ENCODE measurements at regions not wholly inside any gene's neighbourhood (a gene's known extent, or its start where the extent isn't known, plus 50 kb on each side); places are given as distances from the start of the nearest gene placed in this dataset.
"Not testable (repeated sequence)": the region's sequence is repeated elsewhere in the genome, so short reads cannot be mapped to it uniquely, and the experiment has no call there.

DNA sequence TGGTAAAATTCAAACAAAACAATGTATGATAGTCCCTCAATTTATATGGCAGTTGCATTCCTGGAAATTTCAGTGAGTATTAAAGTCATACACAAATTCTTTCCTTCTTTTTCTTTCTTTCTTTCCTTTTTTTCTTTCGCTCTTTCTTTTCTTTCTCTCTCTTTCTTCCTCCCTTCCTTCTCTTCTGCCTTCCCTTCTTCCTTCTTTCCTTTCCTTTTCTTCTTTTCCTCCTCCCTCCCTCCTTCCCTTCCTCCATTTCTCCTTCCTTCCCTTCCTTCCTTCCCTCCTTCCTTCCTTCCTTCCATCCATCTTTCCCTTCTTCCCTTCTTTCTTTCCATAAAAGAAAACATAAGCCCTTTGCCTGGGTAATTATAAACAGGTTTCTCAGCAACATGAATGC, 58.1 kb upstream of the HSPB3 start:
- Mint-ChIP-seq H3K27ac (ENCODE audit: unreplicated experiment) (no peak overlapping the region), H3K27me3 (ENCODE audit: unreplicated experiment) (no peaks in the 10 kb centered on the region), H3K4me3 (ENCODE audit: unreplicated experiment) (no peak overlapping the region), H3K36me3 (ENCODE audit: unreplicated experiment) (no peaks in the 10 kb centered on the region), H3K4me1 (ENCODE audit: low read depth, unreplicated experiment) (no peaks in the 10 kb centered on the region), H3K9me3 (ENCODE audit: unreplicated experiment) (peaks cover 2% of the 10 kb centered on the region)
- TF ChIP-seq, protein P1, sequence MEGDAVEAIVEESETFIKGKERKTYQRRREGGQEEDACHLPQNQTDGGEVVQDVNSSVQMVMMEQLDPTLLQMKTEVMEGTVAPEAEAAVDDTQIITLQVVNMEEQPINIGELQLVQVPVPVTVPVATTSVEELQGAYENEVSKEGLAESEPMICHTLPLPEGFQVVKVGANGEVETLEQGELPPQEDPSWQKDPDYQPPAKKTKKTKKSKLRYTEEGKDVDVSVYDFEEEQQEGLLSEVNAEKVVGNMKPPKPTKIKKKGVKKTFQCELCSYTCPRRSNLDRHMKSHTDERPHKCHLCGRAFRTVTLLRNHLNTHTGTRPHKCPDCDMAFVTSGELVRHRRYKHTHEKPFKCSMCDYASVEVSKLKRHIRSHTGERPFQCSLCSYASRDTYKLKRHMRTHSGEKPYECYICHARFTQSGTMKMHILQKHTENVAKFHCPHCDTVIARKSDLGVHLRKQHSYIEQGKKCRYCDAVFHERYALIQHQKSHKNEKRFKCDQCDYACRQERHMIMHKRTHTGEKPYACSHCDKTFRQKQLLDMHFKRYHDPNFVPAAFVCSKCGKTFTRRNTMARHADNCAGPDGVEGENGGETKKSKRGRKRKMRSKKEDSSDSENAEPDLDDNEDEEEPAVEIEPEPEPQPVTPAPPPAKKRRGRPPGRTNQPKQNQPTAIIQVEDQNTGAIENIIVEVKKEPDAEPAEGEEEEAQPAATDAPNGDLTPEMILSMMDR (IDR thresholded peaks at IDR 0.05; ENCODE audit: partially characterized antibody, unreplicated experiment): no peak
- DNase-seq: no peak

- H3K36me3 Mint-ChIP-seq (ENCODE audit: unreplicated experiment); H3K9me3 Mint-ChIP-seq (ENCODE audit: unreplicated experiment); H3K4me3 Mint-ChIP-seq (ENCODE audit: unreplicated experiment); H3K27me3 Mint-ChIP-seq (ENCODE audit: unreplicated experiment); DNase-seq; H3K27ac Mint-ChIP-seq (ENCODE audit: unreplicated experiment): not testable (repeated sequence)
- peaks cover 13% of the 10 kb centered on the region for H3K4me1 Mint-ChIP-seq (ENCODE audit: low read depth, unreplicated experiment)
These were observed 62.5 kb upstream of the HSPB3 start for GRCh38 chr5:54393007-54393406.

DNA sequence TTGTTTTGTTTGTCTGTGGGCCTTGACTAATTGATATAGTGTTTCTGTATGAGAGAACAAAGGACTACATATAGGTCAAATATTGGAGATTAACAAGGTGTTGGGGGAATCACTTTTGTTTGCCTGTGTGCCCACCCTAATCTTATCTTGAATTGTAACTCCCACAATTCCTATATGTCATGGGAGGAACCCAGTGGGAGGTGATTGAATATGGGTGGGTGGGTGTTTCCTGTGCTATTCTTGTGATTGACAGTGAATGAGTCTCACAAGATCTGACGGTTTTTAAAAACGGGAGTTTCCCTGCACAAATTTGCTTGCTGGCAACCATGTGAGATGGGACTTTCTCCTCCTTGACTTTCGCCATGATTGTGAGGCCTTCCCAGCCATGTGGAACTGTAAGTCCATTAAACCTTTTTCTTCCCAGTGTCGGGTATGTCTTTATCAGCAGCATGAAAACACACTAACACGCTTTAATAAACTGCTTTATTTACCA, 64.9 kb upstream of the HSPB3 start:
- Mint-ChIP-seq H3K4me3 (ENCODE audit: unreplicated experiment) (no peak overlapping the region), H3K4me1 (ENCODE audit: low read depth, unreplicated experiment) (peaks cover 17% of the 10 kb centered on the region), H3K9me3 (ENCODE audit: unreplicated experiment) (peaks cover 6% of the 10 kb centered on the region), H3K36me3 (ENCODE audit: unreplicated experiment) (no peaks in the 10 kb centered on the region), H3K27ac (ENCODE audit: unreplicated experiment) (peak overlapping the region; percentile 86), H3K27me3 (ENCODE audit: unreplicated experiment) (peaks cover 1% of the 10 kb centered on the region)
- TF ChIP-seq, protein P1 (IDR thresholded peaks at IDR 0.05; ENCODE audit: partially characterized antibody, unreplicated experiment): no peak
- no peak for DNase-seq

DNA sequence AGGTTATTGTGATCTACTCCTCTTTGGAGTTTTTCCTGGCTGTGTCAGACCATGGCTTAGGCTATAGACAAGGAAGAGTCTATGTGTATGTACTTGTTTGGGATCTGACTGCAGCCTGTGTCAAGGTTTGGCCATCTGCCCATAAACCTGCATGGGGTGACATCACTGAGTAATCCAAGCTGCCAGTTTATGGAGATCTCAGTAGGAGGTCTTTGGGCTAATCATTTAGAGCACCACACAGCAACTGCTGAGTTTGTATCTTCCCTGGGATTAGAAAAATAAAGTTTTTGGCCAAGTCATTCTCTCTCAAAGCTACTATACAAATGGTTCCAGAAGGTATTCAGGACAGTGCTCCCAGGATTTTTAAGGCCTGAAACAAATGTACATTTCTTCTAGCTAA, 65.5 kb upstream of the HSPB3 start:
- DNase-seq: peak; percentile 56
- TF ChIP-seq, protein P1 (IDR thresholded peaks at IDR 0.05; ENCODE audit: partially characterized antibody, unreplicated experiment): no peak
- Mint-ChIP-seq H3K9me3 (ENCODE audit: unreplicated experiment) (peaks cover 6% of the 10 kb centered on the region), H3K27ac (ENCODE audit: unreplicated experiment) (peak overlapping the region; percentile 86), H3K27me3 (ENCODE audit: unreplicated experiment) (peaks cover 1% of the 10 kb centered on the region), H3K4me3 (ENCODE audit: unreplicated experiment) (no peak overlapping the region), H3K36me3 (ENCODE audit: unreplicated experiment) (no peaks in the 10 kb centered on the region), H3K4me1 (ENCODE audit: low read depth, unreplicated experiment) (peaks cover 17% of the 10 kb centered on the region)

DNA sequence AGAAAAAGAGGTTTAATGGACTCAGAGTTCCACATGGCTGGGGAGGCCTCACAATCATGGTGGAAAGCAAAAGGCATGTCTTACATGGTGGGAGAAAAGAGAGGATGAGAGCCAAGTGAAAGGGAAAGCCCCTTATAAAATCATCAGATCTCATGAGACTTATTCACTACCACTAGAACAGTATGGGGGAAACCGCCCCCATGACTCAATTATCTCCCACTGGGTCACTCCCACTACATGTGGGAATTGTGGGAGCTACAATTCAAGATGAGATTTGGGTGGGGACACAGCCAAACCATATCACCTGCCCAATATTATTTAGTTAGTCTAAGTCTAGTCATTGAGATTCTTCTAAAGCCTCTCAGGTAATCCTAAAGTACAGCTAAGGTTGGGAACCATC, 66.1 kb upstream of the HSPB3 start:
- H3K9me3 Mint-ChIP-seq (ENCODE audit: unreplicated experiment); H3K36me3 Mint-ChIP-seq (ENCODE audit: unreplicated experiment); H3K27me3 Mint-ChIP-seq (ENCODE audit: unreplicated experiment); DNase-seq; H3K4me3 Mint-ChIP-seq (ENCODE audit: unreplicated experiment): not testable (repeated sequence)
- H3K27ac Mint-ChIP-seq (ENCODE audit: unreplicated experiment): peak overlapping the region; percentile 62
- peaks cover 17% of the 10 kb centered on the region for H3K4me1 Mint-ChIP-seq (ENCODE audit: low read depth, unreplicated experiment)

DNA sequence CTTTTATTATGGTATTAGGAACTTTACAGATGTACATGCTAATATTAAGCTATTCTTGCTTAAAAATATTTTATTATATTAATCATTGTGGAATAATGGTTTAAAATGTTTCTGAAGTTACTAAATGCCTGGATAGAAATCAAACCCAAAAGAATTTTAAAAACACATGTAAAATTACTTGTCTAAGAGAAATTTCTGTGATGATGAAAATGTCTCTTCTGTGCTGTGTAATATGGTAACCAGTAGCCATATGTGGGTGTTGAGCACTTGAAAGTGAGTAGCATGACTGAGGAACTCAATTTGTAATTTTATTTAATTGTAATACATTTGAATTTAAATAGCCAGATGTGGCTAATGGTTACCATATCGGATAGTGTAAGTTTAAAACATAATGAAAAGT, 66.7 kb upstream of the HSPB3 start:
- Mint-ChIP-seq H3K4me1 (ENCODE audit: low read depth, unreplicated experiment) (peaks cover 17% of the 10 kb centered on the region), H3K27ac (ENCODE audit: unreplicated experiment) (no peak overlapping the region)

More for the DNA sequence above, 66.7 kb upstream of the HSPB3 start:
- Mint-ChIP-seq H3K27me3 (ENCODE audit: unreplicated experiment) (peaks cover 1% of the 10 kb centered on the region), H3K36me3 (ENCODE audit: unreplicated experiment) (no peaks in the 10 kb centered on the region), H3K9me3 (ENCODE audit: unreplicated experiment) (peaks cover 6% of the 10 kb centered on the region), H3K4me3 (ENCODE audit: unreplicated experiment) (no peak overlapping the region)
- DNase-seq: no peak
- TF ChIP-seq, protein P1 (IDR thresholded peaks at IDR 0.05; ENCODE audit: partially characterized antibody, unreplicated experiment): no peak
